Astrocyte (in vitro differentiated cells and primary cell): ENCODE measurements at regions not wholly inside any gene's neighbourhood (a gene's known extent, or its start where the extent isn't known, plus 50 kb on each side); places are given as distances from the start of the nearest gene placed in this dataset.

ENCODE experiments used
- DNase-seq: peaks from one replicate; pipeline ENCODE4 v3.0.0-alpha.2; 2010; ENCODE audit warnings: low read depth
- FAIRE-seq: peaks from 2 replicates; lab custom pipeline; 2011; peaks lifted over from hg19 to GRCh38; lab: Jason Lieb, UNC
- H2AFZ ChIP-seq: 2 replicates; pipeline ENCODE4 v1.6.0; 2012; ENCODE audit warnings: low read depth, low read length, inconsistent platforms
- H3K27ac ChIP-seq: 2 replicates; pipeline ENCODE4 v1.5.1; 2011; ENCODE audit warnings: low read depth, low read length, inconsistent platforms
- H3K27me3 ChIP-seq: 2 replicates; pipeline ENCODE4 v1.6.0; 2011; ENCODE audit warnings: low read length, inconsistent platforms; ENCODE audit not compliant: insufficient read depth
- H3K36me3 ChIP-seq: 2 replicates; pipeline ENCODE4 v1.5.1; 2011; ENCODE audit warnings: low read length, inconsistent platforms; ENCODE audit not compliant: insufficient read depth
- H3K4me1 ChIP-seq: 2 replicates; pipeline ENCODE4 v1.5.1; 2011; ENCODE audit warnings: low read length, inconsistent platforms; ENCODE audit not compliant: insufficient read depth
- H3K4me2 ChIP-seq: 2 replicates; pipeline ENCODE4 v1.6.0; 2012; ENCODE audit warnings: low read length, inconsistent platforms
- H3K4me3 ChIP-seq: 2 replicates; pipeline ENCODE4 v1.5.1; 2011; ENCODE audit warnings: low read depth, mild to moderate bottlenecking, low read length, inconsistent platforms; ENCODE audit not compliant: insufficient read depth
- H3K79me2 ChIP-seq: 2 replicates; pipeline ENCODE4 v1.6.0; 2012; ENCODE audit warnings: mild to moderate bottlenecking, low read length, inconsistent platforms; ENCODE audit not compliant: insufficient read depth
- H3K9ac ChIP-seq: 2 replicates; pipeline ENCODE4 v1.6.0; 2012; ENCODE audit warnings: mild to moderate bottlenecking, low read length, inconsistent platforms
- H3K9me3 ChIP-seq: 2 replicates; pipeline ENCODE4 v1.5.1; 2012; ENCODE audit warnings: low read depth, mild to moderate bottlenecking, low read length, inconsistent platforms; ENCODE audit not compliant: insufficient read depth
- H4K20me1 ChIP-seq: 2 replicates; pipeline ENCODE4 v1.6.0; 2012; ENCODE audit warnings: low read length, inconsistent platforms; ENCODE audit not compliant: insufficient read depth
- H3K27ac Mint-ChIP-seq: one replicate; pipeline ENCODE4 v1.8.0; 2021; ENCODE audit warnings: mild to moderate bottlenecking, mixed read lengths; ENCODE audit not compliant: unreplicated experiment
- H3K27me3 Mint-ChIP-seq: one replicate; pipeline ENCODE4 v1.8.0; 2021; ENCODE audit warnings: low read depth, mixed read lengths; ENCODE audit not compliant: unreplicated experiment
- H3K36me3 Mint-ChIP-seq: one replicate; pipeline ENCODE4 v1.8.0; 2021; ENCODE audit warnings: low read depth, mixed read lengths; ENCODE audit not compliant: unreplicated experiment
- H3K4me1 Mint-ChIP-seq: one replicate; pipeline ENCODE4 v1.8.0; 2021; ENCODE audit warnings: low read depth, mixed read lengths; ENCODE audit not compliant: unreplicated experiment
- H3K4me3 Mint-ChIP-seq: one replicate; pipeline ENCODE4 v1.8.0; 2021; ENCODE audit warnings: mild to moderate bottlenecking, moderate library complexity, mixed read lengths; ENCODE audit not compliant: unreplicated experiment
- H3K9me3 Mint-ChIP-seq: one replicate; pipeline ENCODE4 v1.8.0; 2021; ENCODE audit warnings: mild to moderate bottlenecking, mixed read lengths; ENCODE audit not compliant: unreplicated experiment
- EZH2 ChIP-seq: IDR thresholded peaks from 2 replicates; pipeline ENCODE4 v1.6.1; 2012; ENCODE audit warnings: mild to moderate bottlenecking, low read length, inconsistent platforms; ENCODE audit not compliant: insufficient read depth
- TF ChIP-seq, protein P1 (sequence below): IDR thresholded peaks from 2 replicates; pipeline ENCODE4 v1.5.1; 2011; ENCODE audit warnings: low read depth, mild to moderate bottlenecking, inconsistent platforms, low read length, moderate library complexity; ENCODE audit not compliant: insufficient read depth

DNA sequence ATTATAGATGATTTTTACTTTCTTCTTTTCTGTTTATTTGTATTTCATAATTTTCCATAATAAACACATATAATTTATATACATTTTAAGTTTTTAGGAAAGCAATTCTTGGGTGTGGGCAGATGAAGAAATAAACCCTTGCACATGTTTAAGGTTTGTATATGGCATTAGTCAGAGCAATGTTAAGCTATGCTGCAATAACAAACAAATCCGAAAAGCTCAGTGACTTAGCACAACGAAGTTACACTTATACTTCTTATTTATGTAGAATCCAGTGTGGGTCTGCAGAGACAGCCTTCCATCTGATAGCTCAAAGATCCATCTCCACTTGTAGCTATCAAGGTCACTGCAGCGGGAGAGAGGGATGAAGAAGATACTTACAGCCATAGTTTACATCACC, 68.5 kb upstream of the BARX2 start:
- Mint-ChIP-seq H3K27ac (no peak overlapping the region), H3K27me3 (no peaks in the 10 kb centered on the region), H3K4me3 (no peak overlapping the region), H3K36me3 (peaks cover 4% of the 10 kb centered on the region), H3K4me1 (no peaks in the 10 kb centered on the region), H3K9me3 (peaks cover 11% of the 10 kb centered on the region)
- Histone ChIP-seq H3K4me3 (no peak overlapping the region), H4K20me1 (no peaks in the 10 kb centered on the region), H3K27ac (no peak overlapping the region), H3K9me3 (no peaks in the 10 kb centered on the region), H3K4me1 (no peaks in the 10 kb centered on the region), H3K36me3 (no peaks in the 10 kb centered on the region), H3K27me3 (no peaks in the 10 kb centered on the region), H3K79me2 (no peaks in the 10 kb centered on the region), H3K4me2 (no peak overlapping the region), H2AFZ (no peak overlapping the region), H3K9ac (no peak overlapping the region)
- TF ChIP-seq, protein P1, sequence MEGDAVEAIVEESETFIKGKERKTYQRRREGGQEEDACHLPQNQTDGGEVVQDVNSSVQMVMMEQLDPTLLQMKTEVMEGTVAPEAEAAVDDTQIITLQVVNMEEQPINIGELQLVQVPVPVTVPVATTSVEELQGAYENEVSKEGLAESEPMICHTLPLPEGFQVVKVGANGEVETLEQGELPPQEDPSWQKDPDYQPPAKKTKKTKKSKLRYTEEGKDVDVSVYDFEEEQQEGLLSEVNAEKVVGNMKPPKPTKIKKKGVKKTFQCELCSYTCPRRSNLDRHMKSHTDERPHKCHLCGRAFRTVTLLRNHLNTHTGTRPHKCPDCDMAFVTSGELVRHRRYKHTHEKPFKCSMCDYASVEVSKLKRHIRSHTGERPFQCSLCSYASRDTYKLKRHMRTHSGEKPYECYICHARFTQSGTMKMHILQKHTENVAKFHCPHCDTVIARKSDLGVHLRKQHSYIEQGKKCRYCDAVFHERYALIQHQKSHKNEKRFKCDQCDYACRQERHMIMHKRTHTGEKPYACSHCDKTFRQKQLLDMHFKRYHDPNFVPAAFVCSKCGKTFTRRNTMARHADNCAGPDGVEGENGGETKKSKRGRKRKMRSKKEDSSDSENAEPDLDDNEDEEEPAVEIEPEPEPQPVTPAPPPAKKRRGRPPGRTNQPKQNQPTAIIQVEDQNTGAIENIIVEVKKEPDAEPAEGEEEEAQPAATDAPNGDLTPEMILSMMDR, result no peak
- TF ChIP-seq EZH2, result no peak
- no peak for DNase-seq
- no peak for FAIRE-seq

DNA sequence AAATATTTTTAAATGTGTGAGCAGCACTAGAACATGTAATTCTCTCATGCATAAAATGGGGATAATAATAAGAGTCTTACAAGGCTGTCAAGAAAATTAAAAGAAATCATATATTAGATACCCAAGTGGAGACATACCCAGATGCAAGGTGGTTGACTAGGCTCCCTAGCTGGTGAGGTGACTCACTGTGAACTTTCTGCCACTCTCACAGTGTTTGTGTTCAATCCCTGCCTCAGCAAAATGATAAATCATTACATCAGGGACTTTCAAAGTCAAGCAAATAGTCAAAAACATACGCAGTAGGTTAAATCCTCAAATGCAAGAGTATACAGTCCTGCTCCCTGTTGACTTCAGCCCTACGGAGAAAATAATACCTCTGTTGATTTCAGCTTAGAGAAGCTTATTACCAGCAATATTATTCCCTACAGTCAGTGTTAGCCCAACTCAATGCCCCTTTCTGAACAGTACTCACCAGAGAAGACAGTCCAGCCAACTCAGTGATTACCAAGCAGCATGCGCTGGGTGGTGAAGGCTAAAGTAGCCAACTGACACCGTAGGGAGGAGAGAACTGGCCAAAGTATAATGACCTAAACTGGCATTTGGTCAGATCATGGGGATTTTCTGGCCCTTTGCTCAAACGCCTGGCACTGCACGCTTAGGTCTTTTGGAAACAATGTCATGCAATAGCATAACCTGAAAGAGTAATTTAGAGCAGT, 73.1 kb upstream of the BARX2 start:
- Mint-ChIP-seq H3K27ac (no peak overlapping the region), H3K9me3 (no peaks in the 10 kb centered on the region), H3K4me3 (no peak overlapping the region), H3K4me1 (no peaks in the 10 kb centered on the region), H3K27me3 (no peaks in the 10 kb centered on the region), H3K36me3 (peaks cover 2% of the 10 kb centered on the region)
- no peak overlapping the region for H3K4me3 ChIP-seq
- H2AFZ ChIP-seq, result no peak overlapping the region
- no peaks in the 10 kb centered on the region for H3K9me3 ChIP-seq
- no peak for TF ChIP-seq EZH2
- TF ChIP-seq, protein P1, result no peak
- H4K20me1 ChIP-seq, result no peaks in the 10 kb centered on the region
- H3K36me3 ChIP-seq, result no peaks in the 10 kb centered on the region
- no peaks in the 10 kb centered on the region for H3K27me3 ChIP-seq
- no peak overlapping the region for H3K27ac ChIP-seq
- DNase-seq (no peak), FAIRE-seq (no peak)
- no peak overlapping the region for H3K9ac ChIP-seq
- no peaks in the 10 kb centered on the region for H3K4me1 ChIP-seq
- H3K4me2 ChIP-seq, result no peak overlapping the region
- H3K79me2 ChIP-seq, result no peaks in the 10 kb centered on the region

DNA sequence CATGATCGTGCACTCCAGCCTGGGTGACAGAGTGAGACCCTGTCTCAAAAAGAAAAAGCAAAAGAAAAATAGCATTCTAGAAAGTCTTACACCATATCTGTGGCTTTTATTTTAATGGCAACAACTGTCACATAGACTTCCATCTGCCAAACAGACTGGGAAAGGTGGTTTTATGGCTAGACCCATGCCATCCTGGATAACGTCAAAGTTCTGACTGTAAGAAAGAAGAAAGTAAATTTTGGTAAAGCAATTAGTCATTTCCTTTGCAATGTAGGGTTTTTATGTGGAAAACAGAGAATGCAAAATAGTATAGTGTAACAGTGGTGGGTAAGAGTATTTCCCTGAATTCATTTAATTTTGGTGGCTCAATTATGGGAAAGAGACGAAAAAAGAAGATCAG, 75.5 kb upstream of the BARX2 start:
- Histone ChIP-seq H3K27ac (no peak overlapping the region), H3K4me1 (peaks cover 7% of the 10 kb centered on the region), H3K4me3 (no peak overlapping the region), H4K20me1 (no peaks in the 10 kb centered on the region), H3K36me3 (no peaks in the 10 kb centered on the region), H2AFZ (no peak overlapping the region), H3K27me3 (no peaks in the 10 kb centered on the region), H3K79me2 (no peaks in the 10 kb centered on the region), H3K4me2 (no peak overlapping the region), H3K9ac (no peak overlapping the region), H3K9me3 (no peaks in the 10 kb centered on the region)
- Mint-ChIP-seq H3K9me3 (no peaks in the 10 kb centered on the region), H3K4me3 (no peak overlapping the region), H3K4me1 (peaks cover 10% of the 10 kb centered on the region), H3K27me3 (no peaks in the 10 kb centered on the region), H3K27ac (no peak overlapping the region), H3K36me3 (peaks cover 2% of the 10 kb centered on the region)
- DNase-seq (no peak), FAIRE-seq (no peak)
- TF ChIP-seq EZH2, result no peak
